GM18868 (cell line): ENCODE measurements at regions not wholly inside any gene's neighbourhood (a gene's known extent, or its start where the extent isn't known, plus 50 kb on each side); places are given as distances from the start of the nearest gene placed in this dataset.

Experiments used
- ATAC-seq: cut with Tn5 transposase; IDR thresholded peaks from one replicate; pipeline ENCODE4 v1.9.1; 2021; ENCODE audit warnings: mild to moderate bottlenecking, moderate library complexity; ENCODE audit not compliant: unreplicated experiment

GRCh38 chr6:170048615-170049256, 242.1 kb downstream of the DLL1 start:
- no peak for ATAC-seq

DNA sequence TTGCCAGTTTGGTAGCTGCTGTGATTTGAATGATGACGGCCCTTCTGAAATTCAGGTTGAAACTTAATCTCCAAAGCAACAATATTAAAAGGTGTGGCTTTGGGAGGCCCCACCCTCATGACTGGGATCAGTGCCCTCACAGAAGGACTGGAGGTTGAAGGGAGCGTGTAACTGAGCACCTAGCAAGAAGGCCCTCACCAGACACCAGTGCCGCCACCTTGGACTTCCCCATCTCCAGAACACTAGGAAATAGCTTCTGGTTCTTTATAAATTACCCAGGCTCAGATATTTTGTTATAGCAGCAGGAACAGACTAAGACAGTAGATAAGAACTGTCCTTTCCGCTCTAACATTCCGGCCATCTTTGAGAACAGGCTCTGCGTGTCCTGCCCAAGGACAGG, 243.1 kb downstream of the DLL1 start:
- ATAC-seq: no peak

GRCh38 chr6:170046791-170047626, 243.9 kb downstream of the DLL1 start:
- no peak for ATAC-seq

DNA sequence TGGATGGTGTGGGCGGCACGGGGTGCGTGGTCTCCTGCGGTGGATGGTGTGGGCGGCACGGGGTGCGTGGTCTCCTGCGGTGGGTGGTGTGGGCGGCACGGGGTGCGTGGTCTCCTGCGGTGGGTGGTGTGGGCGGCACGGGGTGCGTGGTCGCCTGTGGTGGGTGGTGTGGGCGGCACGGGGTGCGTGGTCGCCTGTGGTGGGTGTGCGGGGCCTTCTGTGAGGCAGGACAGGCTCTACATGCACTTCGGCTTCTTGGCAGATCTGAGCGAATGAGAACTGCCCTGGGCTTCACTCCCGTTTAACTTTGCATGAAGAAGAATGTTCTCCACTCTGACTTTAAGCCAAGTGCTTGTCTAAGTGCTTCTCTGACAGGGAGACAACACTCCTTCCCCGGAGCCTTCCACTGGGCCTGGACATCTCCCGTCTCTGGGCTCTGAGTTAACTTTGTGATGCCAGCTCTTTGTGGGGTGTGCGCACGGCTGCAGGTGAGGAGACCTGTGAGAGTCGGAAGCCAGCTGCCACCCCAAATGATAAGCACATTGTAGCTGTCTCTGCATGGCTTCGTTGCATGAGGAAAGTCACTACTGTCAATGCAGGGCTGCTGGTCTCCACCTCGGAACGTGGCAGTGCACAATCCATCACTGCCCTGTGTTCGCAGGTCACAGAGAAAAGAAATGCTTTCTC, 244.8 kb downstream of the DLL1 start:
- ATAC-seq: no peak

DNA sequence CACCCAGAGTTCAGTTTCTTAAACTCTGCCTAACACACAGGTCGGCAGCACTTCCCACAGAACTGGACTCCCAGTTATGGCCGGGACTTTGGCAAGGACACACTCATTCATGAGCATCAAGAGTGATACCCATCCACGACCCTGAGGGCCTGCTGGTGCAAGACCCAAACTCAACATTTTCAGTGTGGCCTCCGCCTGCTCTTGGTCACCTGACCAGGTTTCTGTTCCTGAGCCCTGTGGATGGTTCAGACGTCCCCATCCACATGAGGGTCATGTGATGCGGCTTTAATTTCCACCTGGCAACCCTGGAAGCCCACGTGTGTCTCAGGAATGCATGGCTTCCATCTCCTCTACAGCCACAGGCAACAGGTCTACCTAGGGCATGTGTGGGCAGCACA, 245.3 kb downstream of the DLL1 start:
- no peak for ATAC-seq

GRCh38 chr6:170044836-170045562, 245.9 kb downstream of the DLL1 start:
- ATAC-seq: no peak

DNA sequence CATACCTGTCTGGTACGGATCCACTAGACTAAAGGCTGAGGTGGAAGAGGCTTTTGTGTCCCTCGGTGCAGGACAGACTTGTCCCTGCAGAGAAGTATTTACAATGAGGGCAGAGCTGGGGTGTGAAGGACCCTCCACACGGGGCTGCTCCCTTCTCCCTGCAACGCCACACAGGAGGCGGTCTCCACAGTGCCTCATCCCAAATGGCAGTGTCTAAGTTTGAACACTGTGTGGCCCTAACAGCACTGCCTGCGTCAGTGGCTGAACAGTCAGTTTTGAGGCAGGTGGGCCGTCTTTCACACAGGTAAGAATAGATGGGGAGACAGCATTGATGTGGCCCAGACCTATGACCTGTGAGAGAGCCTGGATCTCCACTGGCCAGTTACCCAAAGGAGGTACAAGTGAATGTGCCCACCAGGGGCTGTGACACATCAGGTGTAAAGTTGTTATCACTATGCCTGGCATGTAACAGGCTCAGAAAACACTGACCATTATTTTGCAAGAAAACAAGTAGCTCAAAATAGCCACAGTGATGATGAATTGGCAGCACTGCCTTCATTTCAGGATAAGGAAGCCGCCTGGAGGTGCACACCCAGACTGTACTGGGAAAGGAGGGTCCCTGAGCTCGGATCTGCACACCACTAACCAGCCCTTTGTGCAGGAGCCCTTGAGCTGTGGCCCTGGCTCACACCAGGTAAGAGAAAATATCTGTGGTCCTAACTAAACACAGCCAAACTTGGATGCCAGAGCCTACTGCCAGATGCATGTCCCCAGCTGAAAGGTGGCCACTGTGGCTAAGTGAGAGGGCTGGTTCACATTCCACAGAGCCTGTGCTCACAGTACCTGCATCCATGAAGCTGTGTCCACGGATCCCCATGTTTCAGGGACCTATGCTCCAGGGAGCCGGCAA, 246.7 kb downstream of the DLL1 start:
- no peak for ATAC-seq

- no peak for ATAC-seq
These were observed 247.6 kb downstream of the DLL1 start for GRCh38 chr6:170043150-170043819.

GRCh38 chr6:170042596-170043118, 248.2 kb downstream of the DLL1 start:
- no peak for ATAC-seq

DNA sequence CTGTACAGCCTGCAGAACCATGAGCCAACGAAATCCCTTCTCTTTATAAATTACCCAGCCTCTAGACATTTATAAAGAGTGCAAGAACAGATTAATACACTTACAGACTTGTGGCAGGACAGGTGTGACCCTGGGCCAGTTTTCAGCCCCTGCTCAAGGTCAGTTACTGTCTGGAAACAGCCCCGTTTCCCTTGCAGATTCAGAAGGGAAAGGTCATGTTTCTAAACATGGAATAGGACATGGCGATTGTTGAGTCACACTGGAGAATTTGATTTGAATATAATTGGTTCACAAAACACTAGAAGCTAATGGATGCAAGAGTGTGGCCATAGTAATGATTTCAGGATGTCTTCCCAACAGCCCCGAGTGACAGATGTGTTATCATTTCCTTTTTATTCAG, 248.8 kb downstream of the DLL1 start:
- no peak for ATAC-seq

GRCh38 chr6:170041526-170041925, 249.4 kb downstream of the DLL1 start:
- ATAC-seq: no peak

DNA sequence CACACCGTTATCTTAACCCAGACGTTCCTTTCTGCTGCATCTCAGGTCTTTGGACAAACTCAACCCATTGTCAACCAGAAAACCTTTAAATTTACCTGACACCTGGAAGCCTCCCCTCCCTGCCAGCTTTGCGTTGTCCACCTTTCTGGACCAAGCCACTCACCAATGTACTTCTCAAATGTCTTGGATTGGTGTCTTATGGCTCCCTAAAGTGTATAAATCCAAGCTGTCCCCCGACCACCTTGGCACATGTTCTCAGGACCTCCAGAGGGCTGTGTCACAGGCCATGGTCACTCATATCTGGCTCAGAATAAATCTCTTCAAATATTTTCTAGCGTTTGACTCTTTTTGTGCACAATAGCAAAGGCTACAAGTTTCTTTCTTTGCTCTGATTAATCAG, 250.0 kb downstream of the DLL1 start:
- ATAC-seq: no peak

GRCh38 chr6:170040115-170040500, 250.8 kb downstream of the DLL1 start:
- no peak for ATAC-seq

- ATAC-seq: no peak
These were observed 251.4 kb downstream of the DLL1 start for GRCh38 chr6:170039156-170040114.

DNA sequence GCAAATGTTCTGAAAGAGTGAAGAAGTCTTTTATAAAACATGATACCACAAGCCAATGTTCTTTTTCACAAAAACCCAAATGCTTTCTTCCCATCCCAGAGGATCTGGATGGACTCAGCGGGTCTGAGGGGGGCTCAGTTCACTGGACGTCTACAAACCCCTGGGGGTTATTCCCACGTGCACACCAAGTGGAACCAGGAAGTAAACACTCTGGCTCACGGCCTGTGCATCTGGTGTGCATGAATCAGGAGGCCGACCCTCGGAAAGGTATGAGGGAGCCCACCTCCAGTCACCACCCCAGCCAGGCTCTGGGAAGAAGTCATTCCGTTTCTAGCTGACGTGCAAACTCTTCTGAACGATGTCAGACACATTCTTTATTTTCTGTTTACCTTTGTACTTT, 252.2 kb downstream of the DLL1 start:
- ATAC-seq: no peak

DNA sequence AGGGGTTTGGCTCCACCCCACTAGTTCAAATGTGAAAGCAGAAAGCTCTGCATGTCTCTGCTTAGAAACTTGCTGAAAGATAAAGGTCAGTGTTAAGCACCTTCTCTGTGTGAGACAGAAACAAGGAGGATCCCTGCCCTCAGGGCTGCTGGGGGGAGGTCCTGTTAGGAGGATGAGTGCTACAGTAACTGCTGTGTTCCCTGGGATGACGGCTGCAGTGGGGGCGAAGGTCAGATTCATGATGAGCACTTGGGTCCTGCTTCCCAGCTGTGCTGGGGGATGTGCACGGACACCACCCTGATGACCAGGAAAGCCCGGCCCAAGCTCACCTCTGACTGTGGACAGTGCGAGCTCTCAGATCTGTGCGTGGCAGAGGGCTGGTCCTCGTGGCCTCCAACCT, 252.6 kb downstream of the DLL1 start:
- no peak for ATAC-seq

DNA sequence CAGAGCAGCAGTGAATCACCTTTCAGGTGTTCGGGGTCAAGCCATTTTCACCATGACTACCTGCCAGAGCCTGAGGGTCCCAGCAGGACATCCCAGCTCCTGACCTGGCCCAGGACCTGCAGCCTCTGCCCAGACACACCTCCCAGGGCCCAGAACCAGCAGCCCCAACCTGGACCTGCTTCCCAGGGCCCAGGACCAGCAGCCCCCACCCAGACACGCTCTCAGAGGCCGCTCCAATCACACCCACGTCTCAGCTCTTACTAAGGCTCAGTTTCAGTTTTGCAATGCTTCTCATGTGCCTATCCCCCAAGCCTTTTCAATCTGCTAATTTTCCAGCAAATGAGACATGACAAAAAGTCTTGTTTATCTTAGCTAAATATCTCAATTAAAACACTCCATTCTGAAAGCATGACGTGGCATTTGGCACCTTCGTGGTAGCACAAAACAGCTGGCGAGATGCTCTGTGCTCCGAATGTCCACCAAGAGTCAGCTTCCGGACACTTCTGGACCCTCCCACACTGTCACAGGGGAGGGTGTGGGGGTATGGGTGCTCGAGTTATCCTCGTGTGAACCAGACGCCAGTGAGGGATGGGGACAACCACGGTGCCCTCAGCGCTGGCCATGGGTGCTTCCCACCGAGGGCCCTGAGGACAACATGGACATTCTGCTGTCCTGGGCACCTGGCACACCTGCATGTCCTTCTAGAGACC, 253.2 kb downstream of the DLL1 start:
- no peak for ATAC-seq

DNA sequence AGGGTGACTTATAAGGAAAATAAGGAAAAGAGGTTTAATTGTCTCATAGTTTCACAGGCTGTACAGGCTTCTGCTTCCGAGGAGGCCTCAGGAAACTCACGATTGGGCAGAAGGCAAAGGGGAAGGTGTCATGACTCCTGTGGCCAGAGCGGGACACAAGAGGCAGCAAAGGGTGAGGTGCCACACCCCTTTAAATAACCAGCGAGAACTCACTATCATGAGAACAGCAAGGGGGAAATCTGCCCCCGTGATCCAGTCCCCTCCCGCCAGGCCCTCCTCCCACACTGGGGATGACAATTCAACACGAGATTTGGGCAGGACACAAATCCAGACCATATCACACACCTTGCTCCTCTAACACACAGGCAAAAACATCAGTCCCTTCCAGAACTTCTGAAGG, 254.0 kb downstream of the DLL1 start:
- ATAC-seq: no peak
